ENCODE measurements at regions not wholly inside any gene's neighbourhood (a gene's known extent, or its start where the extent isn't known, plus 50 kb on each side); places are given as distances from the start of the nearest gene placed in this dataset.

DNA sequence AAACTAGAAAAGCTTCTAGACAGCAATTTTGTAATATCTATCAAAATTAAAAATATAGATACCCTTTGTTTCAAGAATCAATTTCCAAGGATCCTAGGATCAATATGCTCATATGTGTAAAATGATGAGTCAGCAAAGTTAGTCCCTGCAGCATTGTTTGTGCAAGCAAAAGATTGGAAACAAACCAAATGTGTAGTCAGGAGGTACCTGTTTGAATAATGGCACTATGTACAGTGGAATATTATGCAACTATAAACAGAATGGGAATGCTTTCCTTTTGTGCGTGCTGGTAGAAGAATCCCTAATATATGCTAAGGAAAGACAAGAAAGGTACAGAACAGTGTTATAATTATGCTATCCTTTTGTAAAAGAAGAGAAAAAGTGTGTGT is 58.5 kb upstream of the PJA2 start:
- Histone ChIP-seq H3K27me3 (no peaks in the 10 kb centered on the region), H4K20me1 (ENCODE audit: low read depth) (no peaks in the 10 kb centered on the region), H3K4me1 (no peaks in the 10 kb centered on the region), H2AFZ (replicated peaks) (no peak overlapping the region), H3K79me2 (ENCODE audit: low read depth) (no peaks in the 10 kb centered on the region), H3K4me3 (no peak overlapping the region), H3K4me2 (no peak overlapping the region), H3K27ac (no peak overlapping the region), H3K9ac (no peak overlapping the region), H3K36me3 (no peaks in the 10 kb centered on the region), H3F3A (ENCODE audit: low read depth) (no peaks in the 10 kb centered on the region), H3K9me3 (ENCODE audit: low read depth) (no peaks in the 10 kb centered on the region)
- H3K4me1 Mint-ChIP-seq = no peaks in the 10 kb centered on the region
- H3K27ac Mint-ChIP-seq = no peak overlapping the region
- no peaks in the 10 kb centered on the region for H3K36me3 Mint-ChIP-seq
- DNase-seq (ENCODE audit: low spot score) = no peak
- no peaks in the 10 kb centered on the region for H3K9me3 Mint-ChIP-seq
- peaks cover 3% of the 10 kb centered on the region for H3K27me3 Mint-ChIP-seq (ENCODE audit: insufficient read depth, low read depth)
- no peak overlapping the region for H3K4me3 Mint-ChIP-seq
- TF ChIP-seq EZH2phosphoT487 (IDR thresholded peaks at IDR 0.05) = no peak
- TF ChIP-seq, protein P1, sequence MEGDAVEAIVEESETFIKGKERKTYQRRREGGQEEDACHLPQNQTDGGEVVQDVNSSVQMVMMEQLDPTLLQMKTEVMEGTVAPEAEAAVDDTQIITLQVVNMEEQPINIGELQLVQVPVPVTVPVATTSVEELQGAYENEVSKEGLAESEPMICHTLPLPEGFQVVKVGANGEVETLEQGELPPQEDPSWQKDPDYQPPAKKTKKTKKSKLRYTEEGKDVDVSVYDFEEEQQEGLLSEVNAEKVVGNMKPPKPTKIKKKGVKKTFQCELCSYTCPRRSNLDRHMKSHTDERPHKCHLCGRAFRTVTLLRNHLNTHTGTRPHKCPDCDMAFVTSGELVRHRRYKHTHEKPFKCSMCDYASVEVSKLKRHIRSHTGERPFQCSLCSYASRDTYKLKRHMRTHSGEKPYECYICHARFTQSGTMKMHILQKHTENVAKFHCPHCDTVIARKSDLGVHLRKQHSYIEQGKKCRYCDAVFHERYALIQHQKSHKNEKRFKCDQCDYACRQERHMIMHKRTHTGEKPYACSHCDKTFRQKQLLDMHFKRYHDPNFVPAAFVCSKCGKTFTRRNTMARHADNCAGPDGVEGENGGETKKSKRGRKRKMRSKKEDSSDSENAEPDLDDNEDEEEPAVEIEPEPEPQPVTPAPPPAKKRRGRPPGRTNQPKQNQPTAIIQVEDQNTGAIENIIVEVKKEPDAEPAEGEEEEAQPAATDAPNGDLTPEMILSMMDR (IDR thresholded peaks at IDR 0.05) = no peak
- TF ChIP-seq EZH2 (IDR thresholded peaks at IDR 0.05) = no peak

DNA sequence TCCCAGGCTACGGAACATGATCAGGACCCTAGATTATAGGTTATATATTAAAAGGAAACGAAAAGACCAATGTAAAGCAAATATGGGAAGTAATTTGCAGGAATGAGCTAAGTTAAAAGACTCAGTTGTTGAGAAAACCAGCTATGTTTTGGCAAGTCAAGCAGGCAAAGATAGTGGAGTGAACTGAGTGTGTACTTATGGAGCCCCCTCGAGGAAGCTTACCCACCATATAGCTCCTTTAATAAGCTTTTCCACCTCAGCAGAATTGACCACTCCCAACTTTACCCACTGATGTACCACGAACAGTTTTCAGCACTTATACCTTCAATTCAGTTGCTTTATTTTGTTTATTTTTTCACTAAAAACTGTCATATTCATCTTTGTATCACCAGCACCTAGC is 57.3 kb upstream of the PJA2 start:
- Histone ChIP-seq H3K9ac (no peak overlapping the region), H3K27me3 (no peaks in the 10 kb centered on the region), H3K4me3 (no peak overlapping the region), H3K36me3 (no peaks in the 10 kb centered on the region), H3K79me2 (ENCODE audit: low read depth) (no peaks in the 10 kb centered on the region), H4K20me1 (ENCODE audit: low read depth) (no peaks in the 10 kb centered on the region), H2AFZ (replicated peaks) (no peak overlapping the region), H3K27ac (no peak overlapping the region), H3F3A (ENCODE audit: low read depth) (no peaks in the 10 kb centered on the region), H3K4me2 (no peak overlapping the region), H3K9me3 (ENCODE audit: low read depth) (no peaks in the 10 kb centered on the region), H3K4me1 (no peaks in the 10 kb centered on the region)
- Mint-ChIP-seq H3K27ac (no peak overlapping the region), H3K27me3 (ENCODE audit: insufficient read depth, low read depth) (peaks cover 3% of the 10 kb centered on the region), H3K36me3 (no peaks in the 10 kb centered on the region), H3K4me3 (no peak overlapping the region), H3K4me1 (no peaks in the 10 kb centered on the region), H3K9me3 (no peaks in the 10 kb centered on the region)
- TF ChIP-seq EZH2 (IDR thresholded peaks at IDR 0.05) (no peak), EZH2phosphoT487 (IDR thresholded peaks at IDR 0.05) (no peak)
- TF ChIP-seq, protein P1 (IDR thresholded peaks at IDR 0.05) = no peak
- no peak for DNase-seq (ENCODE audit: low spot score)
